Mammary epithelial cell (primary cell): ENCODE measurements at regions not wholly inside any gene's neighbourhood (a gene's known extent, or its start where the extent isn't known, plus 50 kb on each side); places are given as distances from the start of the nearest gene placed in this dataset.

Experiments used
- CTCF ChIP-seq, 2 donors: IDR thresholded peaks in 1 of 2; conservative IDR thresholded peaks in 1 of 2; 2 replicates each; pipeline ENCODE4 v1.5.1; 2011 to 2012; ENCODE audit warnings: inconsistent platforms in 2 of 2, low read length in 2 of 2, mild to moderate bottlenecking in 2 of 2, control low read depth in 1 of 2, low read depth in 1 of 2; ENCODE audit not compliant: insufficient read depth in 1 of 2; ENCODE audit errors: extremely low read depth in 1 of 2
- EZH2 ChIP-seq: IDR thresholded peaks from 2 replicates; pipeline ENCODE4 v1.6.1; 2012; ENCODE audit warnings: low read length, inconsistent platforms, borderline replicate concordance

- no peak for TF ChIP-seq CTCF (conservative IDR thresholded peaks at IDR 0.05 in 1 of 2, IDR thresholded peaks at IDR 0.05 in 1 of 2; ENCODE audit: extremely low read depth in 1 of 2, insufficient read depth in 1 of 2, low read depth in 1 of 2, low read length in 2 of 2)
- no peak for TF ChIP-seq EZH2
These were observed 587.0 kb upstream of the COX7C start for GRCh38 chr5:86030753-86031152.
